Hepatocyte (in vitro differentiated cells): ENCODE measurements at regions not wholly inside any gene's neighbourhood (a gene's known extent, or its start where the extent isn't known, plus 50 kb on each side); places are given as distances from the start of the nearest gene placed in this dataset.

Experiments
- DNase-seq: peaks from one replicate; pipeline ENCODE4 v3.0.0-alpha.2; 2016; ENCODE audit warnings: low spot score
- H2AFZ ChIP-seq: fragments of 200-600 bp; sonication (generic); 2 replicates; pipeline ENCODE4 v1.6.0; 2016; ENCODE audit warnings: antibody characterized with exemption, mild to moderate bottlenecking
- H3K27ac ChIP-seq: fragments of 200-600 bp; sonication (generic); 2 replicates; pipeline ENCODE4 v1.5.1; 2016; ENCODE audit warnings: mild to moderate bottlenecking
- H3K27me3 ChIP-seq: fragments of 200-600 bp; sonication (generic); 2 replicates; pipeline ENCODE4 v1.6.1; 2016
- H3K36me3 ChIP-seq: fragments of 200-600 bp; sonication (generic); replicated peaks from 2 replicates; pipeline ENCODE4 v1.5.1; 2016; ENCODE audit warnings: low read depth; ENCODE audit not compliant: insufficient read depth
- H3K4me1 ChIP-seq: fragments of 200-600 bp; sonication (generic); 2 replicates; pipeline ENCODE4 v1.5.1; 2016; ENCODE audit warnings: mild to moderate bottlenecking, moderate library complexity; ENCODE audit not compliant: insufficient read depth
- H3K4me2 ChIP-seq: fragments of 200-600 bp; sonication (generic); 2 replicates; pipeline ENCODE4 v1.6.0; 2016
- H3K4me3 ChIP-seq: fragments of 200-600 bp; sonication (generic); 2 replicates; pipeline ENCODE4 v1.5.1; 2016; ENCODE audit warnings: mild to moderate bottlenecking
- H3K79me2 ChIP-seq: fragments of 200-600 bp; sonication (generic); 2 replicates; pipeline ENCODE4 v1.6.0; 2017; ENCODE audit warnings: mild to moderate bottlenecking
- H3K9me2 ChIP-seq: fragments of 200-600 bp; sonication (generic); replicated peaks from 2 replicates; pipeline ENCODE4 v1.6.0; 2017; ENCODE audit warnings: mild to moderate bottlenecking; ENCODE audit not compliant: insufficient read depth
- H3K9me3 ChIP-seq: fragments of 200-600 bp; sonication (generic); 2 replicates; pipeline ENCODE4 v1.5.1; 2016; ENCODE audit warnings: low read depth, mild to moderate bottlenecking
- H4K20me1 ChIP-seq: fragments of 200-600 bp; sonication (generic); 2 replicates; pipeline ENCODE4 v1.6.0; 2016; ENCODE audit warnings: mild to moderate bottlenecking; ENCODE audit not compliant: insufficient read depth, poor library complexity, severe bottlenecking
- CTCF ChIP-seq: fragments of 200-600 bp; sonication (generic); IDR thresholded peaks from 2 replicates; pipeline ENCODE4 v1.5.1; 2016; ENCODE audit warnings: antibody characterized with exemption, mild to moderate bottlenecking; ENCODE audit not compliant: poor library complexity
- EZH2 ChIP-seq: fragments of 200-600 bp; sonication (generic); IDR thresholded peaks from 2 replicates; pipeline ENCODE4 v1.6.1; 2016; ENCODE audit warnings: antibody characterized with exemption, mild to moderate bottlenecking, borderline replicate concordance
- EZH2phosphoT487 ChIP-seq: fragments of 200-600 bp; sonication (generic); IDR thresholded peaks from one replicate; pipeline ENCODE4 v1.6.1; 2018; ENCODE audit warnings: antibody characterized with exemption, mild to moderate bottlenecking, low read depth, moderate library complexity; ENCODE audit not compliant: unreplicated experiment, severe bottlenecking
- WGBS: methylation state at CpG from one replicate; pipeline ENCODE4 v1.1.6; 2016; ENCODE audit warnings: low lambda C conversion rate; ENCODE audit errors: missing lambda C conversion rate; 5-methylcytosine and 5-hydroxymethylcytosine counted together

- WGBS: 72% methylated on average over 4 of the region's 4 CpGs
- H3K4me1 ChIP-seq: no peaks in the 10 kb centered on the region
- no peaks in the 10 kb centered on the region for H4K20me1 ChIP-seq
- no peak for DNase-seq
- H3K9me3 ChIP-seq: no peaks in the 10 kb centered on the region
- H3K27me3 ChIP-seq: no peaks in the 10 kb centered on the region
- H3K9me2 ChIP-seq: no peaks in the 10 kb centered on the region
- no peaks in the 10 kb centered on the region for H3K36me3 ChIP-seq
- H2AFZ ChIP-seq: no peak overlapping the region
- no peaks in the 10 kb centered on the region for H3K79me2 ChIP-seq
- no peak overlapping the region for H3K27ac ChIP-seq
- no peak overlapping the region for H3K4me3 ChIP-seq
- no peak for TF ChIP-seq CTCF
- no peak for TF ChIP-seq EZH2
- TF ChIP-seq EZH2phosphoT487: no peak
- no peak overlapping the region for H3K4me2 ChIP-seq
Measured at GRCh38 chr11:32273931-32274330, 161.4 kb downstream of the WT1 start.

- no peaks in the 10 kb centered on the region for H3K27me3 ChIP-seq
- no peaks in the 10 kb centered on the region for H3K79me2 ChIP-seq
- no peaks in the 10 kb centered on the region for H3K4me1 ChIP-seq
- no peak overlapping the region for H3K27ac ChIP-seq
- 47% methylated on average over 3 of the region's 3 CpGs for WGBS
- TF ChIP-seq CTCF (peak; percentile 7), EZH2 (no peak)
- no peak overlapping the region for H2AFZ ChIP-seq
- H3K9me2 ChIP-seq: no peaks in the 10 kb centered on the region
- no peak overlapping the region for H3K4me2 ChIP-seq
- H4K20me1 ChIP-seq: no peaks in the 10 kb centered on the region
- no peaks in the 10 kb centered on the region for H3K36me3 ChIP-seq
- H3K4me3 ChIP-seq: no peak overlapping the region
- no peak for DNase-seq
- no peaks in the 10 kb centered on the region for H3K9me3 ChIP-seq
Measured at GRCh38 chr11:32279672-32280071, 155.7 kb downstream of the WT1 start.

GRCh38 chr11:32280339-32280738 lies 155.0 kb downstream of the WT1 start:
- H3K4me3 ChIP-seq: no peak overlapping the region
- H3K79me2 ChIP-seq: no peaks in the 10 kb centered on the region
- no peaks in the 10 kb centered on the region for H3K36me3 ChIP-seq
- no peak for TF ChIP-seq CTCF
- TF ChIP-seq EZH2: no peak
- no peak for TF ChIP-seq EZH2phosphoT487
- no peak overlapping the region for H2AFZ ChIP-seq
- H3K27me3 ChIP-seq: no peaks in the 10 kb centered on the region
- H3K9me2 ChIP-seq: no peaks in the 10 kb centered on the region
- no peak overlapping the region for H3K4me2 ChIP-seq
- no peak for DNase-seq
- H3K4me1 ChIP-seq: no peaks in the 10 kb centered on the region
- no peaks in the 10 kb centered on the region for H4K20me1 ChIP-seq
- H3K9me3 ChIP-seq: no peaks in the 10 kb centered on the region
- 96% methylated on average over 1 of the region's 1 CpG for WGBS
- no peak overlapping the region for H3K27ac ChIP-seq

- TF ChIP-seq EZH2 (no peak), CTCF (no peak), EZH2phosphoT487 (no peak)
- H4K20me1 ChIP-seq: no peaks in the 10 kb centered on the region
- H3K4me3 ChIP-seq: no peak overlapping the region
- no peak overlapping the region for H3K27ac ChIP-seq
- no peak overlapping the region for H2AFZ ChIP-seq
- H3K36me3 ChIP-seq: no peaks in the 10 kb centered on the region
- no peaks in the 10 kb centered on the region for H3K27me3 ChIP-seq
- no peak overlapping the region for H3K4me2 ChIP-seq
- no peaks in the 10 kb centered on the region for H3K9me2 ChIP-seq
- H3K9me3 ChIP-seq: no peaks in the 10 kb centered on the region
- H3K4me1 ChIP-seq: no peaks in the 10 kb centered on the region
- 32% methylated on average over 1 of the region's 1 CpG for WGBS
- H3K79me2 ChIP-seq: no peaks in the 10 kb centered on the region
- DNase-seq: no peak
Measured at GRCh38 chr11:32288276-32288675, 147.1 kb downstream of the WT1 start.
